BLaER1 treated with 17β-estradiol and CSF1 and Interleukin-3, amounts not matched to agents 10 nM and 100 nM (cell line): ENCODE measurements at regions not wholly inside any gene's neighbourhood (a gene's known extent, or its start where the extent isn't known, plus 50 kb on each side); places are given as distances from the start of the nearest gene placed in this dataset.

Experiments
- H3K27ac ChIP-seq, 11 experiments: shearing (Covaris generic); formaldehyde crosslinking; 2 replicates each; pipeline ENCODE4 v1.8.1; 2022
- H3K27me3 ChIP-seq, 11 experiments: shearing (Covaris generic); formaldehyde crosslinking; 2 replicates each; pipeline ENCODE4 v1.8.1; 2022
- H3K36me3 ChIP-seq, 11 experiments: shearing (Covaris generic); formaldehyde crosslinking; 2 replicates each; pipeline ENCODE4 v1.8.1; 2022
- H3K4me1 ChIP-seq, 10 experiments: shearing (Covaris generic); formaldehyde crosslinking; 2 replicates each; pipeline ENCODE4 v1.8.1; 2022
- H3K4me2 ChIP-seq, 11 experiments: shearing (Covaris generic); formaldehyde crosslinking; 2 replicates each; pipeline ENCODE4 v1.8.1; 2022
- H3K4me3 ChIP-seq, 10 experiments: shearing (Covaris generic); formaldehyde crosslinking; 2 replicates each; pipeline ENCODE4 v1.8.1; 2022
- H3K9ac ChIP-seq, 11 experiments: shearing (Covaris generic); formaldehyde crosslinking; 2 replicates each; pipeline ENCODE4 v1.8.1; 2022
- H3K9me3 ChIP-seq, 11 experiments: shearing (Covaris generic); formaldehyde crosslinking; replicated peaks in 1 of 11; 2 replicates each; pipeline ENCODE4 v1.8.1; 2022
- H4K20me1 ChIP-seq, 11 experiments: shearing (Covaris generic); formaldehyde crosslinking; 2 replicates each; pipeline ENCODE4 v1.8.1; 2022
- Cebpa-rat ChIP-seq, 11 experiments: shearing (Covaris generic); IDR thresholded peaks; 2 replicates each; pipeline ENCODE4 v1.8.1; 2022

DNA sequence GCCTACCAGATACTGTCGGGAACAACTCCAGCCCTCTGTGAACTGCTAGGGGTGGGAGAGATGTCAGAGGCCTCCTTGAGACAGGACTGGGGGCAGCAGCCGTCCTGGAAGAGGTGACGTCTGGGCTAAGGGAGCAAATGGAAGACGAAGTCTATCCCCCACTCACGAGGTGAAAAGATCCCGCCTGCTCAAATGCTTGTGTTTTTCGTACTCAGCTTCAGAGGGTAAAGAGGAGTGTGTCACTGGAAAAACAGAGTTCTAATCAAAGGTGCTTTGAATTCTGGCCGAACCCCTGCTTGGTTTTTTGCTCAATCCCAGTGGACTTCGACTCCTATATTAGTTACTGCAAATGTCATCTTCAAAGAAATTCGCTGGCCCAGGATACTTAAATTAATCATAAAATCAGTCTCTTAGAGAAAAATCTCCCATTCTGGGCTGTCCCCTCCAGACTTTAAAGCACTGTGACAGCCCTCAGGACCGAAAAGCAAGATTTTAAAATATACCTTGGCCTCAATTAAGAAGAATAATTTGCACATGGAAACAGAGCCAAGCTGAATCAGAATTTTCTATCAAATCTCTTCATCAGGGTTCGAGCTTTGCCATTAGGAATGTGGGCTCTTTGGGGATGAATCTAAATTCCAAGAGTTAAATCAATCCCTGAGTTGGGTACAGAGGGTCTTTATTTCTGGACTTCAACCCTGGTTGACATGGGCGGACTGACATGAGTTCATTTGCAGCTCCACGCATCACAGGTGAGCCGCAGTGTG lies 61.8 kb upstream of the AFDN start:
- no peaks in the 10 kb centered on the region for H3K4me1 ChIP-seq
- no peak overlapping the region for H3K27ac ChIP-seq
- no peak overlapping the region for H3K4me2 ChIP-seq
- H3K9me3 ChIP-seq = peaks cover 0 to 16% (median 0%) of the 10 kb centered on the region in 11 experiments; a peak in 6 of 22 replicates
- H3K9ac ChIP-seq = no peak overlapping the region
- TF ChIP-seq Cebpa-rat (IDR thresholded peaks at IDR 0.05) = no peak
- no peaks in the 10 kb centered on the region for H3K27me3 ChIP-seq
- no peaks in the 10 kb centered on the region for H4K20me1 ChIP-seq
- no peak overlapping the region for H3K4me3 ChIP-seq
- H3K36me3 ChIP-seq = no peaks in the 10 kb centered on the region

DNA sequence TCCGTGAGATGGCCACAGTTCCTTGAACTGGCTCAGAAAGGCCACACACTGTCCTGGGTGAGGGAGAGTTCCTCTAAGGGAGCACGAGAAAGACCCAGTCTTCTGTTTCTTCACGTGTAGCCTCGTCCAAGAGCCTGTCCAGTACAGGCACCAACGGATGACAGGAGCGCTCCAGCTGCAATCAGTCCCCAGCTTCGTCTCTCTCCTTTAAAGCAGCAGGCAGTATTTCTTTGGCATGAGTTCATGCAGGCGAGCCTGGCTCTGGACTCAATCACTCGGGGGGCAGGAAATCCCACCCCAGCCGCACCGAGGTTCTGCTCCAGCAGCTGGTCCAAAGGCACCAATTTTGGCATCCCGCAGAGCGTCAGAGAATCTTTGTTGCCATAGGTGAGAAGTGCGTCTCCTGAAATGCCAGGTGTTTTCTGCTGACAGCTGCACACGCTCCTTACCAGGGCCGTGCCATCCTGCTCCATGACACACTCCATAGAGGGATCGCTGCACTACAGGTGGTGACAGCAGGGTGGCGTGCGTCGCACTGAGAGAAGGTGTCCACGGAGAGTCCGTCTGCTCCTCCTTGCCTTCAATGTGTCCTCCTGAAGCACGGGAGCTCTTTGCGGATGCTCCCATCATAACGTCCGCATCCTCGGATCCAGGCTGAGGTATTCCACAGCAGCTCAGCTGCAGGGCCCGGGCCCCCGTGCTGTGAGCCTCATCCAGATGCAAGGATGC lies 59.6 kb upstream of the AFDN start:
- H3K9me3 ChIP-seq = peaks cover 0 to 16% (median 0%) of the 10 kb centered on the region in 11 experiments; a peak in 6 of 22 replicates
- no peaks in the 10 kb centered on the region for H3K36me3 ChIP-seq
- H3K27ac ChIP-seq = no peak overlapping the region
- H4K20me1 ChIP-seq = no peaks in the 10 kb centered on the region
- no peaks in the 10 kb centered on the region for H3K27me3 ChIP-seq
- H3K4me1 ChIP-seq = no peaks in the 10 kb centered on the region
- no peak overlapping the region for H3K4me3 ChIP-seq
- no peak overlapping the region for H3K4me2 ChIP-seq
- no peak overlapping the region for H3K9ac ChIP-seq
- TF ChIP-seq Cebpa-rat (IDR thresholded peaks at IDR 0.05) = no peak

- no peaks in the 10 kb centered on the region for H3K36me3 ChIP-seq
- H3K4me3 ChIP-seq = no peak overlapping the region
- no peaks in the 10 kb centered on the region for H3K27me3 ChIP-seq
- H4K20me1 ChIP-seq = no peaks in the 10 kb centered on the region
- H3K4me2 ChIP-seq = no peak overlapping the region
- TF ChIP-seq Cebpa-rat (IDR thresholded peaks at IDR 0.05) = no peak
- no peak overlapping the region for H3K9ac ChIP-seq
- no peaks in the 10 kb centered on the region for H3K4me1 ChIP-seq
- no peak overlapping the region for H3K27ac ChIP-seq
- H3K9me3 ChIP-seq = peaks cover 0 to 16% (median 0%) of the 10 kb centered on the region in 11 experiments; a peak in 6 of 22 replicates
Observed at GRCh38 chr6:167767715-167768107, 59.0 kb upstream of the AFDN start.

DNA sequence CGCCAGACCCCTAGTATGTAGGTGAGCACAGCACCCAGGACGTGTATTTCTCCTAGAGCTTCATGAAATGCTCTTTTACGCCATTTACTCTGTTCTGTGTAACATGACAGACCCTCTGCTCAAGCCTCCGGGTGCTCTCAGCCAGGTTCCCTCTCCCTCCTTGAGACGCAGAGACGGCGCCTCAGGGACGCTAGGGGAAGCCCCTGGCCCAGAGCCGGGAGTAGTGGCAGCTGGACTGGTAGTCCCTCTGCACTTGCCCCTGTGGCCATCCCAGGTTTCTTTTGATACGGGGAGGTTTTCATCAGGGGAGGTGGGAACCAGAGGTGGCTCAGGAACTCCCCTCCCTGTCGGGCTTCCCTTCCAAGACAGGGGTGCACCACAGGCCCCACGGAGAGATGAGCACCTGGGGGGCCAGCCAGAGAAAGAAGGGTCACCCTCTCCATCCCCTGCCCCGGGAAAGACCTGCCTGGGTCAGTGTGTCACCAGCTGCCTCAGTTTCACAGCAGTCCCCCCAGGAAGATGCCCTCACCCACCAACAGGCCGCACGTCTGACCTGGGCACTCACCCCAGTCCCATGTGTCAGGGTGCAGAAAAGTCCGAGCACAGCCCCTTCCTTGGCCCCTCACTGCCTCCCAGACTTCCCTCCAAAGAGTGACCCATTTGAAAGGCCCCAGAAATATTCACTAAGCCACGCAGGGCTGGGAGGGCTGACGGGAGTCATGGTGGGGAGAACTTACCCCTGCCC lies 58.1 kb upstream of the AFDN start:
- no peak overlapping the region for H3K4me3 ChIP-seq
- H3K9ac ChIP-seq = no peak overlapping the region
- no peak overlapping the region for H3K27ac ChIP-seq
- H3K36me3 ChIP-seq = no peaks in the 10 kb centered on the region
- H3K9me3 ChIP-seq = peaks cover 0 to 7% (median 0%) of the 10 kb centered on the region in 11 experiments; a peak in 5 of 22 replicates
- H3K4me1 ChIP-seq = no peaks in the 10 kb centered on the region
- no peak overlapping the region for H3K4me2 ChIP-seq
- no peak for TF ChIP-seq Cebpa-rat (IDR thresholded peaks at IDR 0.05)
- no peaks in the 10 kb centered on the region for H4K20me1 ChIP-seq
- H3K27me3 ChIP-seq = no peaks in the 10 kb centered on the region

DNA sequence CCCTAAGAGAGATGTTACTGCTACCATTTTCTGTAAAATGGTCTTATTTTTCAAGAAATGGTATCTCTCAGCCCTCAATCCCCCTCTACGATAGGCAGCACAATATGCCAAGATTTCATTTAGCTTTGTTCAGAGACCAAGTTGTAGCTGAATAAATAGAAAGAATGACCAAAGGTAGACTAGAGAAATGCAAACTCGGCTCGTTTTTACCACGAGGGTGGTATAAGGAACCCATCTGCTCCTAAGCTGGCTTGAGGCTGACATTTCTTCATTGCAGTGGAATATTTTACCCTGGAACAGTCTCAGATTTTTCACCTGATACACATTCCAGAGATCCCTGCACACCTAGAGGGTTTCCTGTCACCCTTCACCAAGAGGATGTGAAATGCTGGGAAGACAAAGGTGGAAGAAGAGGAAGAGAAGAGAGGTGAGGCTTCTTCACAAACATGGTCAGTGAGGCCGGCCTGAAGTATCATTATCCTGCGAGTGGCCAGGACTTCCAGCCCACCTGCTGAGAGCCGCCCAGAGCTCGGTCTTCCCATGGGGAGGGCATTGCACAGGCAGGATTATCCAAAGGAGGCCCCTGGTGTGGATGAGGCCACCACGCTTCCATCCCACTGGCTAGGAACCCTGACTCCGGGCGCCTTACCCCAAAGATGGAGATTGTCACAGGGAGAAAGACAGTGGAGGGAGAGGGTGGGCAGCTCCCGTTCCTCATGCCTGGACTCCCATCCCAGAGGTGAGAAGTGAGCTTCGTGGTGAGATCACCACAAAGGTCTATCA lies 57.1 kb upstream of the AFDN start:
- no peak overlapping the region for H3K9ac ChIP-seq
- no peak overlapping the region for H3K4me2 ChIP-seq
- no peaks in the 10 kb centered on the region for H3K27me3 ChIP-seq

DNA sequence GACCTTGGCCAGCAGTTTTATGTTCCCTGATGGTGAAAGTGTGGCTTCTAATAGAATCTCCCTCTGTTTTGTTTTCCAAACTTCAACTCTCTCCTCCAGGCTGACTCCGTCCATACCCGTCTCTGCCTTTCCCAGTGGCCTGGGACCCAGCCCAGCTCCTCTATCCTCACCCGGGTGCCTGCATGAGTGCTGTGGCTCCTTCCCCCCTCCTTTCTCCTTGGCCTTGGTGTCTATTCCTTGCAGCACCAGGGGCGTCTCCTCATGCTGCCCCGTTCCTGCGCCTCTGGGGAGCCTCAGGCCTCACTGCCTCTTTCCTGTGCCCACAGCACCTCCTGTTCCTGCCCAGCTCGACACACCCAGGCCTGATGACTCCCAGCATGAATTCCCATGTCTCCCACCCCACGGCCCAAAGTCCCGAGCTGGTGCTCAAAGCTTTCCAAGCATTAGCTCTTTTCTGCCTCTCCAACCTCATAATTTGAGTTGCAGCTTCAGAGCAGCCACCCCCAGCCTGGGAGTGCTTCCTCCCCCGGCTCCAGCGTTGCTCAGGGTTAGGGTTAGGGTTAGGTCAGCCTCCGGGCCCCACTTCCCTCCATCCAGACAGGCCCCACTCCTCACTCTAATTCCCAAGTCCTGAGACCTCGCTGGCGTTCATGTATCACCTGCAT lies 56.3 kb upstream of the AFDN start:
- Histone ChIP-seq H3K9ac (no peak overlapping the region), H3K27ac (no peak overlapping the region), H3K4me1 (no peaks in the 10 kb centered on the region), H3K4me2 (no peak overlapping the region), H3K4me3 (no peak overlapping the region), H3K27me3 (no peaks in the 10 kb centered on the region), H3K36me3 (no peaks in the 10 kb centered on the region), H3K9me3 (no peaks in the 10 kb centered on the region), H4K20me1 (no peaks in the 10 kb centered on the region)
- no peak for TF ChIP-seq Cebpa-rat (IDR thresholded peaks at IDR 0.05)

More for the DNA sequence above, 57.1 kb upstream of the AFDN start:
- no peaks in the 10 kb centered on the region for H3K9me3 ChIP-seq
- no peaks in the 10 kb centered on the region for H3K4me1 ChIP-seq
- H3K27ac ChIP-seq = no peak overlapping the region
- H3K4me3 ChIP-seq = no peak overlapping the region
- no peaks in the 10 kb centered on the region for H4K20me1 ChIP-seq
- TF ChIP-seq Cebpa-rat (IDR thresholded peaks at IDR 0.05) = no peak
- H3K36me3 ChIP-seq = no peaks in the 10 kb centered on the region

DNA sequence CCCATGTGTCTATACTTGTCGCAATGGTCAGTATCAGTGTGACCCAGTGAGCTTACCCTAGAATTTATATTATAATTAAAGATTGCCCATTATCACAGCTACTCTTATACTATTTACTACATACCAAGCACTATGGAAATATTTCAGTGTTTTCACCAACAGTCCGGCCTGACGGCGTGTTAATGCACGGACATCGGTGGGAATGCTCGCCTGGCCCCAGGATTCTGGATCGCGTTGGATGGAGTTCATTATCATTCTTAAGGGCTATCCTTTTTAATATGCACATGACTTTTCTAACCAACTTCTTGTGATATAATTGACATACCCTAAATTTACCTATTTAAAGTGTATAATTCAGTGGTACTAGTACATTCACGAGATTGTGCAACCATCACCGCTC lies 51.8 kb upstream of the AFDN start:
- no peak for TF ChIP-seq Cebpa-rat (IDR thresholded peaks at IDR 0.05)
- Histone ChIP-seq H3K4me1 (peaks cover 0 to 14% (median 9%) of the 10 kb centered on the region in 10 experiments; a peak in 11 of 20 replicates), H4K20me1 (no peaks in the 10 kb centered on the region), H3K9ac (no peak overlapping the region), H3K4me3 (no peak overlapping the region), H3K9me3 (no peaks in the 10 kb centered on the region), H3K36me3 (no peaks in the 10 kb centered on the region), H3K27ac (no peak overlapping the region), H3K4me2 (no peak overlapping the region), H3K27me3 (no peaks in the 10 kb centered on the region)

DNA sequence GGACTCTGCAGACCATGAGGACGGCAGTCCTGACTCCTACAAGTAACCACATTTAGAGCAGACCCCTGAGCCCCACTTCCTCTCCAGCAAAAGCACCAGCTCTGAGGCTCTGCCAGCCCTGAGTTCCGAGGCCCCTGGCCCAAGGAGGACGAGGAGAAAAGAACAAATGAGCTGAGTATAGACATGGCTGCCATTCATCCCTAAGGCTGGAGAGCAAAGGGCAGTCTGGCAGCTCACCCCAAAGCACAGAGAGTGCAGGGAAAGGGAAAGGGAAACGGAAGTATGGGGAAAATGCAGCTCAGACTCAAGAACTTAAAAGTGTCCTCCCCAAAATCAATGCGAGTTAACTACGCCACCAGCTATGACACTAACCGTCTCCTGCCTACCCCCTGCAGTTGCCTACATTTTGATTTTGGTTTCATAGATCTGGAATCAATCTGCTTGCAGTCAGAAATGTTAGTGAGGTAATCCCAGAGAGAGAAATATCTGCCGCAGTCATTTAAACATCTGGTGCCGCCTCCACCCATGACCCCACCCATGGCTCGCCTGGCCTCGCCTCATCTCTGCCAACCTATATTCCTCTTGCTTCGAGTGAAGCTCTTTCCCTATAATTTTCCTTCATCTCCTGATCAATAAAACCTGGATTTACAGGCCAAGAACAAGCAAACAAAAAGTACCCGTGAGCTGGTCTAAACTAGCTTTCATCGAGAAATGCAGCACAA lies 49.6 kb upstream of the AFDN start:
- Histone ChIP-seq H3K4me3 (no peak overlapping the region), H3K36me3 (no peaks in the 10 kb centered on the region), H4K20me1 (no peaks in the 10 kb centered on the region), H3K9ac (no peak overlapping the region), H3K4me2 (no peak overlapping the region), H3K27ac (no peak overlapping the region), H3K9me3 (no peaks in the 10 kb centered on the region), H3K27me3 (no peaks in the 10 kb centered on the region), H3K4me1 (peaks cover 0 to 14% (median 10%) of the 10 kb centered on the region in 10 experiments; a peak in 11 of 20 replicates)
- TF ChIP-seq Cebpa-rat (IDR thresholded peaks at IDR 0.05) = no peak
